GDM1 (cell line): ENCODE measurements at regions not wholly inside any gene's neighbourhood (a gene's known extent, or its start where the extent isn't known, plus 50 kb on each side); places are given as distances from the start of the nearest gene placed in this dataset.
A peak's percentile ranks its signal among the peaks of the same experiment; 100 is the strongest.

Experiments
- DNase-seq: peaks from one replicate; lab custom pipeline; 2025; lab: John Stamatoyannopoulos, UW

- no peak for DNase-seq
Observed at GRCh38 chr16:31701734-31702133, 171.9 kb upstream of the ZNF267 start.

- no peak for DNase-seq
Observed at GRCh38 chr16:31702796-31703195, 170.8 kb upstream of the ZNF267 start.

DNA sequence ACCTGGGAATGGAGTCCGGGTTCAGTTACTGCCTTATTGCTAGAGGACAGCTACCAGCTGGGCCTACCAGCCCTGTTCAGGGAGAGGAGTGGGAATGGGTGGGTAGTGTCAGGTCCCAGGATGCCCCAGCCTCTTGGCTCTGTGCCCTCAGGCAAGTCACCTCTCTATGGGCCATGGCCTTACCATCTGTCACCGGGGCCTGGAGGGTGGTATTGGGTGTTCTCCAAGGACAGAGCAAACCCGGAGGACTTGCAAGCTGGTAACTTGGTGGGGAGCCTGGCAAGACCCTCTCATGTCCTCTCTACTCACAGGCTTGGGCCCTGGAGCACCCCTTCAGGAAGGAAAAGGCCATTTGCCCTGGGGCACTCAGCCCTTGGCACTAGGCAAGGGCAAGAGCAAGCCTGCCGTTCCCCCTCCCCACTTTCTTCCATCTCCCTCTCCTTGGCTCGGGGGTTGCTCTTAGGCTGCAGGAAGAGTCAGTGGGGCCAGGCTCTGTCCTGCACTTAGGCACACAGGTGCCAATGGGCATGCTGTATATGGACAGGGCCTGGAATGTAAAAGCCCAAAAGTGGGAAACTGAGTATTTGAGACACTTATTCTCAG is 170.0 kb upstream of the ZNF267 start:
- DNase-seq = no peak

DNA sequence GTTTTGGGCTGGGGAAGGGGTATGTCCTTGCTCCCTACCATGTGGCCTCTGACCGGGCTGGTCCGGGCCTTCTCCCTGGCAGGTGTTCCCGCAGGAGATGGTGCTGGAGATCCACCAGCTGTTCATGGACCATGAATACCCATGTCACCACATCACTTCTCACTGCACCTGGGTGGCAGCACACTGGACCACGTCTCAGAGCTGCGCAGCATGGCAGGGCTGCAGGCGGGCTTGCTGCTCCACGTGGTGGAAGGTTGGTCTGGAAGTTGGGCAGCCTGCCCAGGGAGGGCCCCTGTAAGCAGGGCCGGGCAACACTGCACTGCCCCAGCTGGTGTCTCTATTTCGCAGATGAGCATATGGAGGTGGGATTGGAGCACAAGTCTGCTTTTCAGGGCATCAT is 169.5 kb upstream of the ZNF267 start:
- DNase-seq = no peak

DNA sequence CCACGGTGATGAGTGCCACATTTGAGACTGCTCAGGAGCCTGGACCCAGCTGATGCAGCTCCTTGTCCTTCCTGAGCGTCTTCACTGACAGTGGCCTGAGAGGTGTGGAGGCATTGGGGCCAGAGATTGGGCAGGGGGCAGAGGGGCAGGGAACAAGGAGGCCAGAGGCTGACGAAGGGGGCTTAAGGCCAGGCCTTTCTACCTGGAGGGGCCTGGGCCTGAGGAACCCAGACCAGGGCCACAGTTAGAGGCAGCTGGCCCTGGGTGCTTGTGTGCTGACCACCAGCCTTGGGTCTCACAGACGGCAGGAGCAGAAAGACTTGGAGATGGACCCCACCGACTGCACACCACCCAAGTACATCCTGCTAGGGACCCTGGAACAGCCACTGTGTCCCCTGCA is 168.2 kb upstream of the ZNF267 start:
- DNase-seq = no peak

- no peak for DNase-seq
Observed at GRCh38 chr16:31706318-31706717, 167.3 kb upstream of the ZNF267 start.

DNA sequence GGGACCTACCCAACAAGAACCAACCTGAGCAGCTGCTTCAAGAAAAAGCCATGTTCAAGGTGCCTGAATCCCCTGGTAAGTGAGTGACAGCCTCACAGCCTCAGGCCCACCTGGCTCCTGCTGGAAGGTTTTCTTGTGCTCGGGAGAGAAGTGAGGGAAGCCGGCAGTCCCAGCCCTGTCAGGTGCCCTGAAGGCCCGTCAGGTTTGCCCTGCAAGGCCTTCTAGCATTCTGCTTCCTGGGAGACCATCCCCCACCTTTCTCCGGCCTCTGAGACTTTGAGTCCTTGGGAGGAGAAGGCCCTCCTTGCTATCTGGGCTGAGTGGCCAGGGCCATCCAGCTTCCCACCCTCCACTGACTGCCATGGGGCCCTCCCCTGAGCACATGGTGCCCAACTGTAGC is 166.7 kb upstream of the ZNF267 start:
- no peak for DNase-seq

DNA sequence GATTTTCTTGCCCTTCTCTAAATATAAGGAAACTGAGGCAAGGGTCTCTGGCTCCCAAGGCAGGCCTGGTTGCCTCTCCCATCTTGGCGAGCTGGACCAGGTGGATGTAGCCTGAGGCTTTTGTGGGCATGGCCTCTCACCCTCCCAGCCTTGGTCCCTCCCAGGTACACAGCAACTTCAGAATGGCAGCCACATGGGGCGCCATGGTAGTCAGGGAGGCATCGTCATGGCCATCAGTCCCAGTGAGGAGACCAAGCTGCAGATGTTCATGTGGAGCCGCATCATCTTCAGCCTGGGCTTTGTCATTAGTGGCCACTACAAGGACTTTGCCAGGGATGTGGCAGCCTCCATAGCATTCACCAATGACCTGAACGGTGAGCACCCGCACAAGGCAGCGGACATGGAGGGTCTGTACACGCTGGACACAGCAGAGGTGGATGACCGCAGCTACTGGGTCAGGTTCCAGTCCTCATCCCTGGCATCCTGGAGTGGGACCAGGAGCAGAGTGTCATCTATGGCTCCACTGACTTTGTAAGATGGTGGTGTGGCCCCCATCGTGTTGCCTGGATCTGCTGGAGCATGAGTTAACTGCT is 165.8 kb upstream of the ZNF267 start:
- no peak for DNase-seq

DNA sequence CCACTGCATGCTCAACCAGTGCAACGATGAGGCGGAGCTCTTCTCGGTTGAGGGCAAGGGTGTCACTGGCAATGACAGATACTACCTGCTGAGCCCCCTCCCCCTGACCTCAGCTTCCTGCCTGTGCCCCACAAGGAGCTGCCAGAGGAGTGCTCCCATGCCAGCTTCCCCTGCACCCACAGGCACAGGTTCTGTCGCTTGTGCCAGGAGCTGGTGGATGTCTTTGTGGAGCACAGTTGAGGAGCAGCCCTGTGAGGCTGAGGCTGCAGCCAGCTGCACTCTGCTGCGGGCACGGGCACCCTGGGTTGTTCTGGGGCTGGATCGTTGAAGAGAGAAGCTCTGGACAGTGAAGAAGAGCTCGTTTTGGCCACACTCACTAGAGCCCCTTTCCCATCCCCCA is 165.3 kb upstream of the ZNF267 start:
- DNase-seq = no peak

- no peak for DNase-seq
Observed at GRCh38 chr16:31709181-31709580, 164.4 kb upstream of the ZNF267 start.

DNA sequence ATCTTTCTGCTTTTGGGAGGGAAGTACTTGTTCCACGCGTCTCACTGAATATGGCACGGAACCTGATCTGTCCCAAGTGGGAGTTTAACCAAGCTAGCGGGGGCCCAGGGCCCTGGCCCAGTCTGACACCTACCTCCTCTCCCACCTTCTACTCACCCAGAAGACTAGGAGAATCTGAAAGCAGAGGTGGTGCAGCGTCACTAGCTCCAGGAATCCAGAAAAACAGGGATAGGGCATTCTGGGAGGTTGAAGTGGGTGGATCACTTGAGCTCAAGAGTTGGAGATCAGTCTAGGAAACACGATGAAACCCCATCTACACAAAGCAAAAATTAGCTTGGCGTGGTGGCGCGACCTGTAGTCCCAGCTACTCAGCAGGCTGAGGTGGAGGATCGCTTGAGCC is 163.5 kb upstream of the ZNF267 start:
- no peak for DNase-seq

DNA sequence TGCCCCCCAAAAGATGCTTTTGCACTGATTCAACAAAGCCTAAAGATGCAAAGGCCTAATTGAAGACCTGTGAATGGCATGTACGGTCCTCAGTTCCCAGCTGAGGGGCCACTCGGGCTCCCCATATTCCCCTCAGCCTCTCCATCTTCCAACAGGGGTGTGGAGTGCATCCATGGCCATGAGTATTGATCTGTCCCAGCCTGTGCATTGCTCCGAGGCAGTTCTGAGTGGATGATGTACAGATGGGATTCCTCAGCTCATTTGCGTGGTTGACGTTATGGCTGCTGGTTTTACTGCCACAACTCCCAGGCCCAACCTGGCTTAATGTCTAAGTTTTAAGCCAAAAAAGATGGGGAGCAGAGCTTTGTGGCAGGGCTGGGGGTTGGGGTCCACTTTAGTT is 162.7 kb upstream of the ZNF267 start:
- no peak for DNase-seq

GRCh38 chr16:31711344-31711845 is 162.2 kb upstream of the ZNF267 start:
- no peak for DNase-seq

DNA sequence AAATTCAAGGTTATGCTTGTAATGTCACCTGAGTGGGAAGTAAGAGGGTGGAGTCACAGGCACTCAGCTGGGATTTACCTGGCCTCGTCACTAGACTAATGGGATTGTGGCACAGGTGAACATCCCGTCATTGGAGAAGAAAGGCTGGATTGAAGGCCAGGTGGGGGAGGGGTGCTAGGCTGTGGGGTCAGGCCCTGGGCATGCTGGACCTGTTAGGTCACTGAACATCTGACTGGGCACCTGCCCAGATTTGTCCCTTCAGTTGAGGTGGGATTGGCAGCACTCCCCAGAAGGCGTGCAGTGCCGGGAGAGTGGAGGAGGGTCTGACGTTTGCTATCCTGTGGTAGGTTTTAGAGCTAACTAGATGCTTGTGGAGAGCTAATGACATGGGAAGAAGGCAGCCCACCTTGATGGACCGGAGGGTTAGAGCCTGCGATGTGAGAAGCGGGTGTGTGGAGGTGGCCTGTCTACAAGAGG is 161.5 kb upstream of the ZNF267 start:
- no peak for DNase-seq

DNA sequence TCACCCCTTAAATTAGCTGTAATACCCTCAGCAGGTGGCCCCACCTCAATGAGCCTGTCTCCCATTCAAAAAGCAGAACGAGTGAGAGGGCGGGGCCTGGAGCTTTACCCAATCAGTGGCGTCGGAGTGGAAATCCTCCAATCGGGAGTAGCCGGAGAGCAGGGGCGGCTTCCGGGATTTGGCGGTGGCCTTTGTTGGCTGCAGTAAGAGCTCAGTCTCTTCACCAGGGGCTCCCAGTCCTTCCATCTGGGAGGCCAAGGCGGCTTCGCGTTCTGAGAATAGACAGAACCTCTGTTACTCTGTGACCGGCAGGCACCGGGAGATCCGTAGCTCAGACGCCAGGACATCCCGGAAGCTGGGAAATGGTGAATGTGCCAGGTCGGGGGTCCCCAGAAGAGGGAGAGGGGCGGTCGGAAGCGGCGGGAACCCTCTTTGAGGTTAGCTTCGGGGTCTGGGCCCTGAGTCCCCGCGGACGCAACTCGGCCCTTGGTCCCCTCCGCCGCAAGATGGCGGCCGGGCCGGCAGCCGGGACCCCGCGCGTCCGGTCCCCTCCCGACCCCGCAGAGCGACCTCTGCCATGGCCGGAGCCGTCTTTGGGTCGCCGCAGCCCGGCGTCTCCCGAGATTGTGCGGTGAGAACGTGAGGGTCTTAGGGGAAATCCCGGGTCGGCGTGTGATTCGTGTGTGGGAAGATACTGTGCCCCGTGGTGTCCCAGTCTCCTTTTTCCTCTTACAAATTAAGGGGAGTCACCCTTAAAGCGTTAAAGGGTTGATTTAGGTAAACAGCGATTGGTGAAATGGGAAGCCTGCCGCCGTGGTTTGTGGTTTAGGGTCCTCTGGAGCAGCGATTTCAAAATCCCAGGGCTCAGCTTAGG is 160.3 kb upstream of the ZNF267 start:
- DNase-seq = peak; percentile 85

- no peak for DNase-seq
Observed at GRCh38 chr16:31713945-31714902, 159.4 kb upstream of the ZNF267 start.

GRCh38 chr16:31714903-31715504 is 158.6 kb upstream of the ZNF267 start:
- DNase-seq = no peak

DNA sequence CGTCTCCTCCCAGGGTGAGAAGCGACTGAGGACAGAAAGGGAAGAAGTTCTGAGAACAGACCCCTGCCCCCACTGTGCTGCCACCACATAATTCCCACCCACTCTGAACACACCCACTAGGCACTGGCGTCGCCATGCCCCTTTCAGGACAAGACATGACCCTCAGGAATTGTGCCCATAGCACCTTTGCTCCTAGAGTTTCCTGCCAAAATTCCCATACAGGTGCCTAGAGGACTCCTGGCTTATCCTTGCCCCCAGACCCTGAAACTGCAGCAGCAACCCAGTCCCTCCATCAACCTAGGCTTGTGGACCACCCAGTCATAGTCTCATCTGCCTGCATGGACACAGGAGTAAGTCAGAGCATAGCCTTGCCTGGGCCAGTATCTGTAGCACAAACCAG is 157.7 kb upstream of the ZNF267 start:
- no peak for DNase-seq

DNA sequence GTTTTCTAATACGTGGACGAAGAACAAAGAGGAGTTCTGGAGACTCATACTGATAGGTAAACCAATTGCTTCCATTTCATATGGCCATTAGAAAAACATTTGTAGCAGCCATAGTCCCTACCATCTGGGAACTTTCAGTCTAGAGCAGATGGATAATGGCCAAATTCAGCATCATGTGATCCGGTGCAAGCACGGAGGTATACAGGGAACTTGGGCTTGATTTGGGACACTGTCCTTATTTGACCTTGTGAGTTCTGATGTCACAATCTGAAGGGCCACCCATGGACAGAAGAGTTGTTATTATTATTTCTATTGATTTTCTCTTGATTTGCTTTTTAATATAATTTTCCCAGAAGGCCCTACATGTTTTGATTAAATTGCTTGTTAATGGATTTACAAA is 154.6 kb upstream of the ZNF267 start:
- DNase-seq = no peak

- DNase-seq = no peak
Observed at GRCh38 chr16:31727553-31727952, 146.1 kb upstream of the ZNF267 start.

GRCh38 chr16:31734265-31734664 is 139.3 kb upstream of the ZNF267 start:
- DNase-seq = no peak
